Uterus (tissue), 3 donors: ENCODE measurements at regions not wholly inside any gene's neighbourhood (a gene's known extent, or its start where the extent isn't known, plus 50 kb on each side); places are given as distances from the start of the nearest gene placed in this dataset.

ENCODE experiments used
- DNase-seq, 2 donors: peaks; one replicate each; pipeline ENCODE4 v3.0.0-alpha.2; 2019 to 2020
- H3K27ac ChIP-seq, 2 donors: fragments of 200-600 bp; sonication (generic); 1 replicate in 1 of 2; 2 replicates in 1 of 2; pipeline ENCODE4 v1.5.1; 2016 to 2018
- H3K27me3 ChIP-seq, 2 donors: fragments of 200-600 bp; sonication (generic); one replicate each; pipeline ENCODE4 v1.5.1; 2018 to 2019; ENCODE audit warnings: control low read depth in 1 of 2
- H3K36me3 ChIP-seq, 2 donors: fragments of 200-600 bp; sonication (generic); one replicate each; pipeline ENCODE4 v1.5.1; 2019; ENCODE audit warnings: control low read depth in 1 of 2
- H3K4me1 ChIP-seq, 2 donors: fragments of 200-600 bp; sonication (generic); one replicate each; pipeline ENCODE4 v1.5.1; 2018 to 2019; ENCODE audit warnings: control low read depth in 1 of 2
- H3K4me3 ChIP-seq, 2 donors: fragments of 200-600 bp; sonication (generic); 1 replicate in 1 of 2; 2 replicates in 1 of 2; pipeline ENCODE4 v1.5.1; 2018 to 2019; ENCODE audit warnings: mild to moderate bottlenecking in 1 of 2
- H3K9me3 ChIP-seq, 2 donors: fragments of 200-600 bp; sonication (generic); one replicate each; pipeline ENCODE4 v1.5.1; 2019; ENCODE audit warnings: control low read depth in 1 of 2
- POLR2A ChIP-seq, 2 donors: fragments of 450-650 bp; IDR thresholded peaks; one replicate each; pipeline ENCODE4 v1.6.1; 2016; ENCODE audit warnings: antibody characterized with exemption in 2 of 2, mild to moderate bottlenecking in 1 of 2, moderate library complexity in 1 of 2
- intact Hi-C: fragments of 100-400 bp; cut with DNase I; formaldehyde crosslinking; loops from one replicate; pipeline ENCODE4 v1.15.1; 2023; ENCODE audit warnings: low total_unique reads
- TF ChIP-seq, protein P1 (sequence below), 4 experiments: fragments of 200-600 bp in 2 of 4; fragments of 450-650 bp in 2 of 4; sonication (generic) in 2 of 4; IDR thresholded peaks; one replicate each; pipeline ENCODE4 v1.5.1; 2016 to 2019; ENCODE audit warnings: antibody characterized with exemption in 4 of 4, mild to moderate bottlenecking in 2 of 4, moderate library complexity in 1 of 4
- donor health status: DM: yes; HTN: yes; CAD: no.

DNA sequence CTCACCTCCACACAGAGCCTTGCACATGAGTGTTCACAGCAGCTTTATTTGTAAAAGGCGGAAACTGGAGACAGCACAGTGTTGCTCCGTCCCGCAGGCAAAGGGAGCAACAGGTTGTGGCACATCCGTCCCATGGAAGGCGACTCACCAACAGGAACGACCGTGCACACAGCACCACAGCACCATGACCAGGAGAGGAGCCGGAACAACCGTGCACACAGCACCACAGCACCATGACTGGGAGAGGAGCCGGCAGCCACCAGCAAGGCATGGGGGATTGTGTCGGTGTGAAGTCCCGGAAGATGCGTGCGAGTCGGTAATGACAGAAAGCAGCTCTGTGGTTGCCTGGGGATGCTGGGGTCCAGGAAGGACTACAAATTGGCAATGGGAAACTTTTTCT is 158.5 kb downstream of the C9orf50 start:
- Histone ChIP-seq H3K27ac (peak overlapping the region; percentile 18 to 99), H3K36me3 (no peaks in the 10 kb centered on the region), H3K4me3 (no peak overlapping the region), H3K9me3 (no peaks in the 10 kb centered on the region), H3K4me1 (peaks cover 14 to 43% of the 10 kb centered on the region in 2 donors), H3K27me3 (no peaks in the 10 kb centered on the region)
- no peak for TF ChIP-seq POLR2A (IDR thresholded peaks at IDR 0.05)
- TF ChIP-seq, protein P1, sequence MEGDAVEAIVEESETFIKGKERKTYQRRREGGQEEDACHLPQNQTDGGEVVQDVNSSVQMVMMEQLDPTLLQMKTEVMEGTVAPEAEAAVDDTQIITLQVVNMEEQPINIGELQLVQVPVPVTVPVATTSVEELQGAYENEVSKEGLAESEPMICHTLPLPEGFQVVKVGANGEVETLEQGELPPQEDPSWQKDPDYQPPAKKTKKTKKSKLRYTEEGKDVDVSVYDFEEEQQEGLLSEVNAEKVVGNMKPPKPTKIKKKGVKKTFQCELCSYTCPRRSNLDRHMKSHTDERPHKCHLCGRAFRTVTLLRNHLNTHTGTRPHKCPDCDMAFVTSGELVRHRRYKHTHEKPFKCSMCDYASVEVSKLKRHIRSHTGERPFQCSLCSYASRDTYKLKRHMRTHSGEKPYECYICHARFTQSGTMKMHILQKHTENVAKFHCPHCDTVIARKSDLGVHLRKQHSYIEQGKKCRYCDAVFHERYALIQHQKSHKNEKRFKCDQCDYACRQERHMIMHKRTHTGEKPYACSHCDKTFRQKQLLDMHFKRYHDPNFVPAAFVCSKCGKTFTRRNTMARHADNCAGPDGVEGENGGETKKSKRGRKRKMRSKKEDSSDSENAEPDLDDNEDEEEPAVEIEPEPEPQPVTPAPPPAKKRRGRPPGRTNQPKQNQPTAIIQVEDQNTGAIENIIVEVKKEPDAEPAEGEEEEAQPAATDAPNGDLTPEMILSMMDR (IDR thresholded peaks at IDR 0.05), result no peak
- intact Hi-C loops, result loop anchor here (5.0 kb wide), 1 partner anchor 50 kb away; no protein-coding TSS in a partner anchor
- DNase-seq, result no peak

GRCh38 chr9:129460323-129461261 is 160.3 kb downstream of the C9orf50 start:
- H3K4me1 ChIP-seq, result peaks cover 14 to 39% of the 10 kb centered on the region in 2 donors
- intact Hi-C loops, result loop anchor here (5.0 kb wide), 1 partner anchor 48 kb away; no protein-coding TSS in a partner anchor
- H3K27ac ChIP-seq, result peak overlapping the region; percentile 99

DNA sequence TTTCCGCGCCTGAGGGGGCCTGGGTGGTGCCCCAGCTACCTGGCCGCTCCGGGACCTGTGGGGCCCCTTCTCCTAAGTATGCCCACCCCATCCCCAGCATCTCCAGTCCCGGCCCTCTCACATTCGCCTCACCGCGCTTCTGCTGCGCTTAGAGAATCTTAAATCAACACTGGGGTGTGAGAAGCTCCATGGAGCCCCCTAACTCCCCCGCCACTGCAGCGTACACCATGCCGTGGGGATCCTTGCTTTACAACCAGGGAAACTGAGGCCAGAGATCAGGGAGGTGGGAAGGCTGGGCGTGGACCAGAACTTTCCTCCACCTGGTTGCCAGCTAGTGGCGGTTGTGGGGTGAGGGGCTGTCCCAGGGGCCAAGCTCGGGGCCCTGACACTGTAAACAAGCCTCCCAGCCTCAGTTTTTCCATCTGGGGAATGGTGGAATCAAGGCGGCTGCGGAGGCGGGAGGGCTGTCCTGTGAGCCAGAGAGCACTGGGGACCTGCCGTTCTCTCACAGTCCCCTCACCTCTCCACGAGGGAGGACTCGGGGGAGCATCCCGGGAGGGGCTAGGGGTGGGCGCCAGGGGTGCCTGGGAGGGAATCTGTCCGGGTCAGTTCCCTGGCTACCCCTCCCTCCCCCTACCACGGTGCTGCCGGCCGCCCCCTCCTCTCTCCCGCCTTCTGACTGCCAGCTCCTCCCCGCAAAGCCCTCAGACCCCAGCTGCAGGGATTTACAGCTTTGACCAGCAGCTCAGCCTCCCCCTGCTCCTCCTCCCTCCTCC is 161.2 kb downstream of the C9orf50 start:
- Histone ChIP-seq H3K27me3 (no peaks in the 10 kb centered on the region), H3K4me1 (peaks cover 14 to 31% of the 10 kb centered on the region in 2 donors), H3K9me3 (no peaks in the 10 kb centered on the region), H3K4me3 (peak overlapping the region in 1 of 2 donors; percentile 12), H3K36me3 (no peaks in the 10 kb centered on the region), H3K27ac (peak overlapping the region; percentile 89 to 99)
- no peak for DNase-seq
- intact Hi-C loops, result loop anchor here (5.0 kb wide), 1 partner anchor 47 kb away; no protein-coding TSS in a partner anchor
- no peak for TF ChIP-seq POLR2A (IDR thresholded peaks at IDR 0.05)
- TF ChIP-seq, protein P1 (IDR thresholded peaks at IDR 0.05), result no peak

More at GRCh38 chr9:129460323-129461261, 160.3 kb downstream of the C9orf50 start:
- Histone ChIP-seq H3K36me3 (no peaks in the 10 kb centered on the region), H3K9me3 (no peaks in the 10 kb centered on the region), H3K27me3 (no peaks in the 10 kb centered on the region), H3K4me3 (peak overlapping the region; percentile 35 to 42)
- TF ChIP-seq, protein P1 (IDR thresholded peaks at IDR 0.05), result peak in 2 of 4 experiments; percentile 41 to 60
- peak; percentile 90 to 91 for TF ChIP-seq POLR2A (IDR thresholded peaks at IDR 0.05)
- DNase-seq, result peak; percentile 97 to 99

DNA sequence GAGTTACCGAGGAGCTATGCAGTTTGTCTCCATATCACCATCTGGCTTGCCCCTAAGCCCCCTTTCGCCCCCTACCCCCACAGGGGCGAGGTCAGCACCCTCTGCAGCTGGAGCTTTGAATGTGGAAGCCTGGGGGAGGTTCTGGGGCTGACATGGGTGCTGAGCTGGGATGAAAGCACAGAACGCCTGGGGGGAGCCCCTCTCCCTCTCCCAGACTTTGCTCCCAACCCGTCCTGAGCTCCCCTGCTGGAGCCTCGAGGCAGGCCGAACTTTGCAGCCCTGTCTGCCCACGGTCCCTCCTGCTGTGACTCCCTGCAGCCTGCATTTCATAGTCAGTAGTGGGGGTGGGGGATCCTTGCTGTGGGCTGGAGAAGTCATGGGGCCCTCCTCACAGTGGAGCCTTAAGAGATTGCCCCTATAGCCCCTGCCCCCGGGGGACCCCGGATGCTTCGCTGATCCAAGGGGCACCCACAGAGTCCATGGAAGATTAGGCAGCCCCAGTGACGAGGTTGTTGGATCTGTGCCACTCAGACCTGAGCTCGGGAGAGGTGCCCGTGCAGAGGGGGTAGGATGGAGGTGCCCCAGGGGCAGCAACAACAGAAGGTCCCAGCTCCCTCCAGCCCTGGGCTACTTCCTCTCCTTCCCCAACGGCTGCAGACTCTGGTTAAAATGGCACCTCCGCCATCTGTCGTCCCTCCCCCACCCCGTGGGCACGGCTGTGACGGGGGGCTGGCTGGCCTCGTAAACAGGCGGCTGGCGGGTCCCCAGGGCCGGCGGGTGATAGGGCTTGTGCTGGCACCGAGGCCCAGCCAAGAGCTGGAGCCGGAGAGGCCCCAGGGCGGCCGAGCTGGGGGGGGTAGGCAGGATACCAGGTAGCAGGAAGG is 162.0 kb downstream of the C9orf50 start:
- Histone ChIP-seq H3K27me3 (no peaks in the 10 kb centered on the region), H3K4me1 (peaks cover 14 to 30% of the 10 kb centered on the region in 2 donors), H3K9me3 (no peaks in the 10 kb centered on the region), H3K36me3 (no peaks in the 10 kb centered on the region), H3K27ac (peak overlapping the region; percentile 89 to 99), H3K4me3 (no peak overlapping the region)
- peak; percentile 67 to 70 for DNase-seq
- intact Hi-C loops, result no loop called here
- TF ChIP-seq, protein P1 (IDR thresholded peaks at IDR 0.05), result no peak
- TF ChIP-seq POLR2A (IDR thresholded peaks at IDR 0.05), result no peak
